LoVo (cell line): ENCODE measurements at regions not wholly inside any gene's neighbourhood (a gene's known extent, or its start where the extent isn't known, plus 50 kb on each side); places are given as distances from the start of the nearest gene placed in this dataset.
"Not testable (repeated sequence)": the region's sequence is repeated elsewhere in the genome, so short reads cannot be mapped to it uniquely, and the experiment has no call there.

Source experiments
- DNase-seq: peaks from one replicate; pipeline ENCODE4 v3.0.0-alpha.2; 2016; ENCODE audit warnings: low spot score

- no peak for DNase-seq
Observed at GRCh38 chr15:38614621-38615020, 50.0 kb upstream of the RASGRP1 start.

DNA sequence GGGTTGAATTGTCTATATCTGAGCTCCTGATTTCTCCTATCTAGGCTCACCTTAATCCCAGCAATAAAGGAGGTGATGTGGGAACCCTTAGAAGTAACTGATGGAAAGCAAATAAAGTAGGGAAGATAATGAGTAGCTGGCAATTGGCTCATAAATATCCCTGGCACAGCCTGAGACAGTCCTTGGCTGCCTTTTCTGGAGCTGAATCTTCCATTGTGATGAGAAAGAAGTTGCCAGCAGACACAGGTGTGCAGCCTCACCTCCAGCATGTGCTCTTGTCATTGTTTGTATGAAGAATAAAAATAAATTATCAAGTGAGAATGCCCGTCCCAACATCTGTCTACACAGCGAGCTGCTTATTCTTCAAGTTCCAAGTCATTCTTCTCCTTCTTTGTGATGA, 53.2 kb upstream of the RASGRP1 start:
- no peak for DNase-seq

- DNase-seq: no peak
Observed at GRCh38 chr15:38618242-38618955, 53.8 kb upstream of the RASGRP1 start.

- DNase-seq: no peak
Observed at GRCh38 chr15:38620098-38620497, 55.5 kb upstream of the RASGRP1 start.

GRCh38 chr15:38620851-38621594, 56.4 kb upstream of the RASGRP1 start:
- no peak for DNase-seq

GRCh38 chr15:38622304-38622703, 57.7 kb upstream of the RASGRP1 start:
- no peak for DNase-seq

DNA sequence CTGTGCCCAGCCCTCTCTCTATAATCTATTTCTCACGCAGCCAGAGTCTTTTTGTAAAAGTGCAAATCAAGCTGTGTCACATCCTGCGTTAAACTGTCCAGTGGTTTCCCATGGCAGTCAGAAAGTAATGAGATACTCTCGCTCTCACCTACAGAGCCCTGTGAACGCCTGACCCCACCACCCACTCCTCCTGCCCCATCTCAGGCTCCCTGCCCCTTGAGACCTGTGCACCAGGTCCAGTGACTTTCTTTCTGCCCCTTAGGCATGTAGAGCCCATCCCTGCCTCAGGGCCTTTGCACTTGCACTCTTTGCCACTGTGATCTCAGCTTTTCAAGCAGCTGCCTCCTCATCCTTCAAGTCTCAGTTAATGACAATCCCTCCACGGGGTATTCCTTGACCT, 58.3 kb upstream of the RASGRP1 start:
- no peak for DNase-seq

GRCh38 chr15:38623744-38624143, 59.1 kb upstream of the RASGRP1 start:
- DNase-seq: no peak

- DNase-seq: no peak
Observed at GRCh38 chr15:38624244-38625205, 59.9 kb upstream of the RASGRP1 start.

DNA sequence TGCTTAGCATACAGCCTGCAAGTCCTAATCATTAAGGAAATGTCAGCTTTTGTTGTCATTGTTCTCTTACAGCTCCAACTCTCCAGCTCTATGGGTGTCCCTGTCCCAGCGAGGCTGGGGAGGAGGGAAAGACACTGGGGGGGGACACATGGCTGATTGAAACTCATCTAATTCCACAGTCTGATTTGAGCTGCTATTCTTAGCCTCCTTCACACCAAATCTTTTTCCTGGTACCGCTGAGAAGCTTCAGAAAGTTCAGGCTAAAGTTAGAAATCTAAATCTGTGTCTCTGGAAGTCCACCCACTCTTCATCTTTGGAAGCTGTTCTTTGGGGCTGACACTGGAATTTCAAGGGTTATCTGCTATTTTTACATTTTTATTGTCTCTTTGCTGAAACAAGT, 61.3 kb upstream of the RASGRP1 start:
- DNase-seq: no peak

DNA sequence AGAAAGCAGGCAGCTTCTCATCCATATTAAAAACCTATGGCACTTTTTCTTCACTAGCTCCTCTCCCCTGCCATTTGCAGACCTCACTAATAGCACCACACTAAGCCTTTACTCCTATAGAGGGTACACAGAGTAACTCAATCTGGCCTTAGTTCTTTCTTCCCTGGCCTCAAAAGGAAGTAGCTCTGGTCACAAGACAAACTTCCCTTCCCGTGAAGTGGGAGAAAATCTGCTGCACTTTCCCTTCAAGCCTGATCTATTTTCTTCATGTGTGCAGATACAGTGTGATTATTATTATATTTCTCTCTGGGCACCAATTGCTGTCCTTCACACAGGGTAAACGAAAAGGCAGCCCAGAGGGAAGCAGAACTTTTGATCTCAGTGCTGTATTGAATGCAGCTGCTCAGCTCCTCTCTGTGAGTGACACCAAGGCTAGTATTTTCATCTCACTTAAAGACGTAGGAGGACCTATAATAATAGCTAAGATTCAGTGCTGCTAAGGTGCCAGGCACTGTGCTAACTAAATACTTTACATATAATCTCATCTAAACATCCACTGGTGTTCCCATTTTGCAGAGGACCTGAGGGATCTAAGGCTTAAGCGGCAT, 61.9 kb upstream of the RASGRP1 start:
- no peak for DNase-seq

GRCh38 chr15:38627689-38628277, 63.2 kb upstream of the RASGRP1 start:
- no peak for DNase-seq

DNA sequence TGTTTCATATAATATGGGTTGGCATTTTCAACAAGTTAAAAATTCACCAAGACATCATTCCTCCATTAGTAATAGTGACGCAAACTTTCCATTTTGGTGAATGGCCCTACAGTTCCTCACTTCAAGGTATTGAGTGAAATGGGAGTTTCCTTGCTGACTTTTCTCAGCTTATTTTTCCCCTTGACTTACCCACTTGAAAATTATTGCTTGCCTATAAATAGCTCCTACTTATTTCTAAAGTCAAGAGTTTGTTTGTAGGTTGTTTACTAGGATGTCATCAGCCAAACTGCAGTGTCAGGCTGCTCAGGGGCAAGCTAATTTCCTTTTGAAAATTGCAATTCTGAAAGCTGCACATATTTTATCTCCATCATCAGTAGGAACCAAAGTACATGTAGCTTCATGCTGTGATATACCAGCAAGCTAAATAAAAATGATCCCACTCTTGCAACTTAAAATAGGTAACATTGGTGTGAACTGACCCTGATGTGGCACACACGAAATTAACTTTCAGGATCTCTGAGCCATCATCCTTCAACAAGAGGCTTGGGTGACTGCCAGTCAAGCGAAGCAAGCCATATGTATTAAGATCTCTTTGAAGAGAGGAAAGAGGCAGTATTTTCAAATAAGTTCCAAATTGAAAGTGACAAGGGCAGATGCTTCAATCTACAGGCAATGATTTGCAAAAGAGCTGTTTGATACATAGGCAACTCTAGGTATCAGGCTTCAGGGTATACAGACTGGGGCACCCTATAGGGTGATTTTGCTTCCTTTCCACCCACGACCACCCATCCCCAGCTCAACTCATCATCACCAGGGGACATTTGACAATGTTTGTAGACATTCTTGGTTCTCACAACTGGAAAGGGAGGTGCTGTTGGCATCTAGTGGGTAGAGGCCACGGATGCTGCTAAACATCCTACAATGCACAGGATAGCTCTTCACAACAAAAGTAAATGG, 66.8 kb upstream of the RASGRP1 start:
- no peak for DNase-seq

GRCh38 chr15:38635170-38635569, 70.6 kb upstream of the RASGRP1 start:
- DNase-seq: no peak

- no peak for DNase-seq
Observed at GRCh38 chr15:38636597-38636996, 72.0 kb upstream of the RASGRP1 start.

GRCh38 chr15:38638126-38638525, 73.5 kb upstream of the RASGRP1 start:
- no peak for DNase-seq

DNA sequence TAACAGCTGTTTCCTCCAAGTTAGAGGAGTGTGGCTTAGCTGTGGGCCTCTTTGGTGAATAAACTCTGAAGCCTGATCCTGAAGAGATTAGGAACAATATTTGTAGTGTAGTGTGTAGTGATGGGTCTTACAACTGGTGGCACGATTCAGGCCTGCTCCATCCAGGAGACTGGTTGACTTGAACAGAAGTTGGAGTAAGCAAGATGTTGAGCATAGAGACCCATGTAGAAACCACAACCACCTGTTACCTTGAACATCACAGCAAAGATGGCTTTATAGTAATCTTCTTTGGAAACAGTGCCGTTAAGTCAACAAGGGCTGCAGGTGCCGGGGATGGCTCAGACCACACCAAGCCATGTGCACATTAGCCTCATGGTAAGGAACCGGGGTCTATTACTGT, 74.2 kb upstream of the RASGRP1 start:
- no peak for DNase-seq

GRCh38 chr15:38642689-38643270, 78.2 kb upstream of the RASGRP1 start:
- DNase-seq: no peak

DNA sequence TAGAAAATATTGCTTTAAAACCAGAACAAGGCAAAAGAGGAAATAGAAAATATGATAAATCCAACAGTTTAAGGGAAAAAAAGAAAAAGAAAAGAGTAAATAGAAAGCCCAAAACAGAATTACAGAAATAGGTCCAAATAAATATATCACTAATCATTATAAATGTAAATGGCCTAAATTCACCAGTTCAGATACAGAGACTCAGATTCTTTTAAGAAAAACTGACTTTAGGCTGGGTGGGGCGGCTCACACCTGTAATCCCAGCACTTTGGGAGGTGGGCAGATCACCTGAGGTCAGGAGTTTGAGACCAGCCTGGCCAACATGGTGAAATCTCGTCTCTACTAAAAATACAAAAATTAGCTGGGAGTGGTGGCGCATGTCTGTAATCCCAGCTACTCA, 79.7 kb upstream of the RASGRP1 start:
- not testable (repeated sequence) for DNase-seq

- DNase-seq: no peak
Observed at GRCh38 chr15:38646716-38647115, 82.1 kb upstream of the RASGRP1 start.
